Gastroesophageal sphincter (tissue), 3 donors: ENCODE measurements at regions not wholly inside any gene's neighbourhood (a gene's known extent, or its start where the extent isn't known, plus 50 kb on each side); places are given as distances from the start of the nearest gene placed in this dataset.

ENCODE experiments used
- CTCF ChIP-seq, 4 experiments: fragments of 200-600 bp in 2 of 4; fragments of 450-650 bp in 2 of 4; sonication (generic) in 1 of 4; IDR thresholded peaks; one replicate each; pipeline ENCODE4 v1.5.1; 2017 to 2019; ENCODE audit warnings: antibody characterized with exemption in 4 of 4, mild to moderate bottlenecking in 2 of 4, moderate library complexity in 2 of 4
- POLR2A ChIP-seq, 2 donors: fragments of 450-650 bp; IDR thresholded peaks; one replicate each; pipeline ENCODE4 v1.6.1; 2017; ENCODE audit warnings: antibody characterized with exemption in 2 of 2, mild to moderate bottlenecking in 2 of 2, moderate library complexity in 1 of 2

GRCh38 chr14:81729622-81730021 lies 196.0 kb upstream of the SEL1L start:
- TF ChIP-seq POLR2A (IDR thresholded peaks at IDR 0.05) (no peak), CTCF (IDR thresholded peaks at IDR 0.05) (no peak)
